ENCODE measurements at regions not wholly inside any gene's neighbourhood (a gene's known extent, or its start where the extent isn't known, plus 50 kb on each side); places are given as distances from the start of the nearest gene placed in this dataset.

DNA sequence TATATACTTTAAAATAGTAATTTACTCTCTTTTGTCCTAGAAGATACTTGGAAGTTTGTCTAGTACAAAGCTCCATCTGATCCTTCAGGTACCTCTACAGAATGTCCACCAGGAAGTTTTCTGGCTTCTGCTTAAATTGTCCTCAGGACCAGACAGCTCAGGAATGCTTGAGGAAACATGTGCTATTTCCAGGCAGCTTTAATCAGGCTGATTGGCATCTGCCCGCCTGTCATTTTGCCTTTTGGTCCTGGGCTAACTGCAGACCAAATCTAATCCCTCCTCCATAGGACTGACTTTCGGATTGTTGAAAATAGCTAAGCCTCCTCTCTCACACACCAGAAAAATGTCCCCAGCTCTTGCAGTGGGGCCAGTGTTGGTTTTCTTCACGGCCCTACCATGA is 113.4 kb upstream of the RGMA start:
- Mint-ChIP-seq H3K4me3 (no peak overlapping the region), H3K4me1 (no peaks in the 10 kb centered on the region), H3K9me3 (peaks cover 7% of the 10 kb centered on the region), H3K27ac (no peak overlapping the region), H3K27me3 (peaks cover 14% of the 10 kb centered on the region), H3K36me3 (peaks cover 2% of the 10 kb centered on the region)

DNA sequence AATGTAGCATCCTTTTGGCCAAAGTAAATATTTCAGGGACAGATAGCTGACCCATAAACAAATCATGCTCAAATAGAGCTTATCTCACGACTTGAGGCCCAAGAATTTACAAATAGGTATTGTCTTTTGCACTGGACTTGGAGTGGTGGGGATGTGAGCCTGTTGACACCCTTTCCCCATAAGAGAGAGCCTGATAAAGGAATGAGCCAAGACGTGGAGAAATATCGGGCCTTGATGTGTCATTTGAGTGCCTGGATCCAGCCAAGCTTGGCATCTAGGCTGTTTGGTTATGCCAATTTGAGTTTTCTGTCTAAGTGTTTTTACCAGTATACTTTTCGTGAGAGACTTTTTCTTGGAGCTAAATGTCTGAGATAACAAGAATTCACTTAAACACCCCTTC is 112.9 kb upstream of the RGMA start:
- H3K9me3 Mint-ChIP-seq, result peaks cover 7% of the 10 kb centered on the region
- peaks cover 11% of the 10 kb centered on the region for H3K27me3 Mint-ChIP-seq
- H3K4me1 Mint-ChIP-seq, result no peaks in the 10 kb centered on the region
- H3K4me3 Mint-ChIP-seq, result no peak overlapping the region
- no peak overlapping the region for H3K27ac Mint-ChIP-seq
- peaks cover 2% of the 10 kb centered on the region for H3K36me3 Mint-ChIP-seq

DNA sequence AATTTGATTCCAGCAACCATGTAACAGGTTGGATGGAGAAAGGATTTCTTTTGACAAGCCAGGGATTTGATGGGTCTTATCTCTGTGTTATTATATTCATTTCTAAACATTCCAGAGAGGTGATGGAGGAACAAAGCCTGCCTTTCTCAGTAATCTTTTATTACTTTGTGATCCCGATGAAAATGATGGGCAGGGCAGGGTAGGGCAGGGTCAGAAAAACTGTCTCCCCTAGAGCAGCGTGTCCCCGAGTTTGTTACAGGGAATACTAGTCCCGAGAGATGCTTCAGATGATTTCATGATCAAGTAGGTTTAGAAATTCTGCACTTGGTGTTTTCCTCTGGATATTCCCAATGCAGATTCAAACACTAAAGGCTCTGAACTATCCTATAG is 111.8 kb upstream of the RGMA start:
- H3K36me3 Mint-ChIP-seq, result peaks cover 2% of the 10 kb centered on the region
- peaks cover 14% of the 10 kb centered on the region for H3K9me3 Mint-ChIP-seq
- peaks cover 15% of the 10 kb centered on the region for H3K27me3 Mint-ChIP-seq
- no peak overlapping the region for H3K27ac Mint-ChIP-seq
- H3K4me3 Mint-ChIP-seq, result no peak overlapping the region
- no peaks in the 10 kb centered on the region for H3K4me1 Mint-ChIP-seq

DNA sequence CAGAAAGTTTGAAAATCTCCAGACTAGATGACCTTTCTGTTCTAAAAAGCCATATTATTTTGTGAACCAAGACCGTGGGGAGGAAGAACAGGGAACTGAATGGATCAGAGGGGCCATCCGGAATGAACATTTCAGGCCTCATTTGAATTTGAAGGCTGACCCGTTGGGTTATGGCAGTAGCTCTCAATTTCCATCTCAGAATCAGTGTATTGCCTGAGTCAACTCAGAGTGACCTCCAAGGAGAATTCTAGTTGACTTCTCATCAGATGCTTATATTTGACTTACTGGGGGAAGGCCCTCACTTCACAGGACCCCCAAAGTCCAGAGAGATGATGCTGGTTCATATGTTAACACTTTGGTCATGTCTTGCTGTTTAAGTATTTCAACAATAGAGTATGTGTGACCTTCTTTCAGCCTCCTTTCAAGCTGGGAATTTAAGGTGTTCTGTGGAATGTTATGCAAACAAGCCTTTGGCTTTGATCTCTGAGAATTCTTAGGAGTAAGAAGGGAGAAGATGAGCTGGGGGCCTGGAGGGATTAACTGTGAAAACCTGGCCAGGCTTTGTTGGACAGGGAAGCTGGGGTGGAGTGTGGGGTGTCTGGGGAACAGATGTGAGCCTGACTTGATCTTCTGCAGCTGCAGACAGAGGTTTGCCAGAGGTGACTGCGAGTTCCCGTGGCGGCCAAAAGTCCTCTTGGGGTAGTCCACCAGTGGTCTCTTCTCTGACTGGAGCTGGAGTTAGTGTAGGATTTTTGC is 111.2 kb upstream of the RGMA start:
- Mint-ChIP-seq H3K9me3 (peaks cover 14% of the 10 kb centered on the region), H3K27me3 (peaks cover 14% of the 10 kb centered on the region), H3K4me1 (no peaks in the 10 kb centered on the region), H3K27ac (no peak overlapping the region), H3K4me3 (no peak overlapping the region), H3K36me3 (peaks cover 2% of the 10 kb centered on the region)

DNA sequence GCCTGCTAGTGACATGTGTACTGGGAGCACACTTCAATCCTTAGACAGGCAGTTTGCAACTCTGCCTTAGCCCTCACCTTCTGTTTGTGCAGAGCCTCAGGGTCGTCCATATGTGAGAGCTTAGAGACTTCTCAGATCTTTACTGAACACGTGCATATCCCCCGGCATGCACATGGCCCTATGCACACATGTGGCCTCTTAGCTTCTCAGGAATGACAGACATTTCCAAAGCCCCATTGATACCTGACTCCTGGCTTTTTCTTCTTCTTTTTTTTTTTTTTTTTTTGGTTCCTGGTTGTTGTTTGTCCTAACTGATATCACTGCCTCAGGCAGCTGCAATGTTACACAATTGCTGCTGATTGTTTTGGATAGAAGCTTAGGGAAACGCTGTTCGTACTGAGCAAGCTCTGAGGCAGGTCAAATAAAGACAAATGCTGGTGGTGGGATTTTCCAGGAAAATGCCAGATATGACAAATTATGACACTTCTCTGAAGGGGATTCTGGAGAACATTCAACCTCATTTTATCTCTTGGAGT is 107.2 kb upstream of the RGMA start:
- Mint-ChIP-seq H3K4me1 (no peaks in the 10 kb centered on the region), H3K9me3 (peaks cover 14% of the 10 kb centered on the region), H3K27ac (no peak overlapping the region), H3K27me3 (peaks cover 15% of the 10 kb centered on the region), H3K4me3 (no peak overlapping the region), H3K36me3 (peaks cover 2% of the 10 kb centered on the region)

DNA sequence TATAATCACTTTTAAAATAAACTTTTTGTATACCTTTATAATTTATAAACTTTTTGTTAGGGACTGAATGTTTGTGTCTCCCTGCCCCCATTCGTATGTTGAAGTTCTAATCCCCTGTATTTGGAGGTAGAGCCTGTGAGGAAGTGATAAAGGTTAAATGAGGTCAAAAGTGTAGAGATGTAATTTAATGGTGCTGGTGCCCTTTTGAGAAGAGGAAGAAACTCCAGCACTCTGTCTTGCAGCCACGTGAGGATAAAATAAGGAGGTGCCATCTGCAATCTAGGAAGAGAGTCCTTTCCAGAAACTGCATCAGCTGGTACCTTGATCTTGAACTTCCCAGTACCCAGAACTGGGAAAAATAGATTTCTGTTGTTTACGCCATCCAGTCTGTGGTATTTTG is 106.1 kb upstream of the RGMA start:
- H3K4me1 Mint-ChIP-seq, result no peaks in the 10 kb centered on the region
- no peak overlapping the region for H3K4me3 Mint-ChIP-seq
- peaks cover 11% of the 10 kb centered on the region for H3K27me3 Mint-ChIP-seq
- peaks cover 14% of the 10 kb centered on the region for H3K9me3 Mint-ChIP-seq
- peaks cover 2% of the 10 kb centered on the region for H3K36me3 Mint-ChIP-seq
- H3K27ac Mint-ChIP-seq, result no peak overlapping the region

DNA sequence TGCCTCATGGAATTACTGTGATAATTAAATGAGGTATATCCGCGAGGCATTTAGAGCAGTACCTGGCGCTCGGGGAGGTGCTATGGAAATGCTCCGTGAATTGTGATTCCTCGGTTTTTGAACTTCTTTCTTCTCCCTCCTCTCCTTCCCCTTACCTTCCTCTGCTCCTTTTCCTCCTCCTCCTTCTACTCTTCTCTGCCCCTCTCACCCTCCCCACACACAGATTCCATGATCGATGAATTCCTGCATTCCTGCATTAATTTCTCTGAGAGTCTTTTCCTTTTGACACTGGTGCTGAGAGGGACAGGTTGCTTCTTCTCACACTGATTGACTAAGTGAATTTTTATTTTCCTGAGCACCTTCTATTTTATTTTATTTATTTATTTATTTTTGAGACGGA is 101.2 kb upstream of the RGMA start:
- Mint-ChIP-seq H3K4me1 (no peaks in the 10 kb centered on the region), H3K36me3 (no peaks in the 10 kb centered on the region), H3K27ac (no peak overlapping the region), H3K4me3 (no peak overlapping the region), H3K27me3 (peaks cover 4% of the 10 kb centered on the region), H3K9me3 (no peaks in the 10 kb centered on the region)

DNA sequence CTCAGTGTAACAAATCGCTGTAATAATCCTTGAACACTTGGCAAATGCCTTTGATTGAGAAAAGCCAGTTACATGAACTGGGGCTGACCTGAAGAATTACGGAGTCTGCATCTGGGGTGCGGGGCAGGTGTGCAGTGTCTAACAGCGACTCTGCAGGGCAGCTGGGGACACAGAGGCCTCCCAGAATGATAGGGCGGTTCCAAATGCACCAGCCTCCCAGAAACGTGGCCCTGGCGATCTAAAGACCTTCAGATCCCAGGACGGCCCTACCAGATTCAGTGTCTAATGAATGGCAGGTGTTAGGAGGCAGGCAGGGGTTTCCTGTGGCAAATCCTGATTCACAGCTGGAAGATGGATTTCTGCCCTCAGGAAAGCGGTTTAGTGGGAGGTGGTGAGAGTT is 100.5 kb upstream of the RGMA start:
- H3K27ac Mint-ChIP-seq, result no peak overlapping the region
- H3K4me3 Mint-ChIP-seq, result no peak overlapping the region
- no peaks in the 10 kb centered on the region for H3K4me1 Mint-ChIP-seq
- H3K9me3 Mint-ChIP-seq, result no peaks in the 10 kb centered on the region
- peaks cover 4% of the 10 kb centered on the region for H3K27me3 Mint-ChIP-seq
- H3K36me3 Mint-ChIP-seq, result no peaks in the 10 kb centered on the region

DNA sequence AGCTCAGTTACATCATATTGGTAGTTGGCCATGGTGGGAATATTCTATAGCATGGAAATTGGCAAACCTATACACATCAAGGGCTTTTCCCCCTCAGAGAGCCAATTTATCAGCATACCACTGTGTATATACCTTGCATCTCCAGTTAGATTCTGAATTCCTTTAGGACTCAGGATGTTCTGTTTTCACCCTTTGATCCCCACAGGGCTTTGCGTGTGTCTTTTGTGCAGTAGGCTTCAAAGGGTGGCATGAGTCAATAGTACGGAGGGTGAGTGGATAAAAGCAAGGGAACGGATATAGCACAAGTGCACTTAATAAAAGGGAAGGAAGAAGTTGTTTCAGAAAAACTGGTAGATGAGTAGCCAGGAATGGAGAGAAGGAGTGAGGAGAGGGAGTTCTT is 99.2 kb upstream of the RGMA start:
- Mint-ChIP-seq H3K27me3 (peaks cover 4% of the 10 kb centered on the region), H3K4me3 (no peak overlapping the region)

DNA sequence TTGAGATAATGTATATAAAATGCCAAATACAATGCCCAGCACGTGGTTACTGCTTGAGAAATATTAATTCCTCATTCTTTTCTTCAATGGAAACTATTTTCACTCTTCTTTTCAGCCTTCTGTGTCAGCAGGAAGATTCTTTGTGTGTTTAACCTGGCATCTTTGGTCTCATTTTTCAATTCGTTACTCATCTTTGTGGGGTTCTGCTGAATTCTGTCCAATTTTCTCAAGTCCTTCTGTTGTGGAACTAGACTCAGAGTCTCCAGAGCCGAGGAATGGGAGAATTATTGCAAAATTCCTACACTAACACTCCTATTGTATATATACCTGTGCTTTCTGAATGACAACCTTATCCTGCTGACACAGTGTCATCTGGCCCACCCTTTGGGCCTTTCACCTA is 96.8 kb upstream of the RGMA start:
- H3K36me3 Mint-ChIP-seq, result no peaks in the 10 kb centered on the region
- H3K4me1 Mint-ChIP-seq, result no peaks in the 10 kb centered on the region
- no peak overlapping the region for H3K4me3 Mint-ChIP-seq
- no peaks in the 10 kb centered on the region for H3K27me3 Mint-ChIP-seq
- no peak overlapping the region for H3K27ac Mint-ChIP-seq
- H3K9me3 Mint-ChIP-seq, result no peaks in the 10 kb centered on the region

More for the DNA sequence above, 99.2 kb upstream of the RGMA start:
- Mint-ChIP-seq H3K36me3 (no peaks in the 10 kb centered on the region), H3K4me1 (no peaks in the 10 kb centered on the region), H3K9me3 (no peaks in the 10 kb centered on the region), H3K27ac (no peak overlapping the region)

DNA sequence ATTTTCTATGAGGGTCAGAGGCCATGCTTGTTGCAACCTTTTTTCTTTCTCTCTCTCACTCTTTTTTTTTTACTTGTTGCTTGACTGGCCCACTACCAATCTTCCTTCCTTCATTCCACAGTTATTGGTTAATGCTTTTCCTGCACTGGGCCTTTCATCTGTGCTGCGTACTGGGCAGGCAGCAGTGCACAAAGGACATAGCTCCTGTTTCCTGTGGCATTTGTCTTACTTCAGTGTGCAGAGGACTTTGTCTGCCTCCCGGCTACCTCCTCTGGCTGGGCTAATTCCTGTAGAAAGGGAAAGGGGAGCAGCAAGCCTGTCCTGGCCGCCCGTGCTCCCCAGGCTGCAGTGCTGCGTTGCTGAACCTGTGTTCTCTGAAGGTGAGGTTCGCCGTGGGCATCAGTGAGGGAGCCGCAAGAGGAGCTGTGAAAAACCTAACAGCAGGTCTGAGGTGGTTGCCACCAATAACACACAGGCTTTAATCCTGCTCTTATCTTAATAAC is 93.7 kb upstream of the RGMA start:
- no peak overlapping the region for H3K4me3 Mint-ChIP-seq
- H3K9me3 Mint-ChIP-seq, result no peaks in the 10 kb centered on the region
- H3K27me3 Mint-ChIP-seq, result peaks cover 1% of the 10 kb centered on the region
- no peaks in the 10 kb centered on the region for H3K36me3 Mint-ChIP-seq
- H3K4me1 Mint-ChIP-seq, result no peaks in the 10 kb centered on the region
- no peak overlapping the region for H3K27ac Mint-ChIP-seq

DNA sequence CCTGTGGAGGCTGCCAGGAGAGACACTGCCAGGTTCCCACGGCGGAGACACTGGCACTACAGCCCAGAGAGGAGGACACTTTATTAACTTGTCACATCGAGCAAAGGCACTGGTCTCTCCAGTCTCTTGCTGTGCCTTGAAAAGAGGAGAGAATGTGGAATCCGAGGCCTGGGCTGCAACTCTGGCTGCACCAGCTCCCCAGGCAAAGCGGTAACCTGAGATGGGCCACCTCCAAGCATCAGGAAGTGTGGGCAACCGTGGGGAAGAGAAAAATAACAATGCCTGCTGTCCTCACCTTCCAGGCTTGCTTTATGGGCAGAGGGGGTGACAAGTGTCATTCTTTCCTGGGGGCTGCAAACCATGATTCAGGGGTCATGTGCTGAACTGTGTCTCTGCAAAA is 91.6 kb upstream of the RGMA start:
- peaks cover 5% of the 10 kb centered on the region for H3K27me3 Mint-ChIP-seq
- H3K4me1 Mint-ChIP-seq, result no peaks in the 10 kb centered on the region
- H3K4me3 Mint-ChIP-seq, result no peak overlapping the region
- peaks cover 1% of the 10 kb centered on the region for H3K36me3 Mint-ChIP-seq
- no peaks in the 10 kb centered on the region for H3K9me3 Mint-ChIP-seq
- no peak overlapping the region for H3K27ac Mint-ChIP-seq

DNA sequence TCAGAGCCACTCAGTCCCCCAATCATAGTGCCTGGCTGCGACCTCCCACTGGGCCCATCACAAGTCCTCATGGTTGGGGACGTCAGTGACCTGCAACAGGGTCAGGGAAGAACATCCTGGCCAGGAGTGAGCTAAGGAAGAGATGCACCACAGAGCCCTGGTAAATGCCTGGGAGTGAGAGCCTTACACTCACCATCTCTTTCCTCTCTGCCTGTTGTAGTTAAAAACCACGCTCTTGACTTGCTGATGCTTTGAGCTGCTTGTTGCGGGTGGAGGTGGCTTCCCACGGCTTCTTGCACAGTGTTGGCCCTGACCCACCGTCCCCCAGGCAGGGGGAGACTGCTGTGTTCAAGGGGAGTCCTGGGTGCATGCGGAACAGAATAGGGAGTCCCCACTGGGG is 91.1 kb upstream of the RGMA start:
- Mint-ChIP-seq H3K4me1 (no peaks in the 10 kb centered on the region), H3K4me3 (no peak overlapping the region), H3K27me3 (peaks cover 11% of the 10 kb centered on the region), H3K36me3 (peaks cover 1% of the 10 kb centered on the region), H3K9me3 (no peaks in the 10 kb centered on the region), H3K27ac (no peak overlapping the region)

DNA sequence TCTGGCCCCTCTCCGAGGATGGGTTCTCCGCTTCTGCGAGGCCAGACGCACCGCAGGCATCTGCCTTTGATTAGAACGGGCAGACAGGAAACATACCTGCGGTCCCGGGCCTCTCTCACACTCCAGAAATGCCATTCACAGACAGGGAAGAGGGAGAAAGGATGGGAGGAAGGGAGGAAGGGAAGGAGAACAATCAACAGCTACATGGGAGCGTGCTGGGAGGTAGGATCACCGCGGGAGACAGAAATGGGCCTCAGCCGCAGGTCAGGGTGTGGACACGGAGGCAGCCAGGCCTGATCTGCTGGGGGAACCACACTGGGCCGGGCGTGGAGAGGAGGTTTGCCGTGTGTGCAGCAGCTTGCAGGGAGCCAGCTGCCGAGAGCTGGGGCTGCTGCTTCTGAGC is 90.7 kb upstream of the RGMA start:
- Mint-ChIP-seq H3K36me3 (peaks cover 1% of the 10 kb centered on the region), H3K27ac (no peak overlapping the region), H3K4me3 (no peak overlapping the region), H3K4me1 (no peaks in the 10 kb centered on the region), H3K27me3 (peaks cover 12% of the 10 kb centered on the region), H3K9me3 (no peaks in the 10 kb centered on the region)

DNA sequence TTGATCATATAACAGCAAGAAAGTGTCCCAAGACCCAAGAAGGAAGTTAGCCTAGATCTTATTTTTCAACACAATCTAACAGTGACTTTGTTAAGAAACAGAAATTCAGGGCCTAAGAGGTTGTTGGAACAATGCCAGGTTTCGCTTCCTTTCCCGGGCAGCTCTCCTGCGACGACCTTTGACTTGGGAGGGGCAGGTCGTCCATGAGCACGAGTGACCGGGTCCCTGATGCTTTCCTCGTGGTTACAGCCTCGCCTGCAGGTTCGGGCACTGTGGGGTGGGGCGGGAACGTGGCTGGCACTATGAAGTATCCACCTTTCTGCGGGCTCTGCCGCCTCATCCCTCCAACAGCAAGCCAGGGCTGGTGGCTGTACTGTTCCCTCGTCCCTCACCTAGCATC is 90.1 kb upstream of the RGMA start:
- Mint-ChIP-seq H3K4me3 (no peak overlapping the region), H3K9me3 (no peaks in the 10 kb centered on the region), H3K27ac (no peak overlapping the region), H3K27me3 (peaks cover 12% of the 10 kb centered on the region), H3K4me1 (no peaks in the 10 kb centered on the region), H3K36me3 (peaks cover 1% of the 10 kb centered on the region)

DNA sequence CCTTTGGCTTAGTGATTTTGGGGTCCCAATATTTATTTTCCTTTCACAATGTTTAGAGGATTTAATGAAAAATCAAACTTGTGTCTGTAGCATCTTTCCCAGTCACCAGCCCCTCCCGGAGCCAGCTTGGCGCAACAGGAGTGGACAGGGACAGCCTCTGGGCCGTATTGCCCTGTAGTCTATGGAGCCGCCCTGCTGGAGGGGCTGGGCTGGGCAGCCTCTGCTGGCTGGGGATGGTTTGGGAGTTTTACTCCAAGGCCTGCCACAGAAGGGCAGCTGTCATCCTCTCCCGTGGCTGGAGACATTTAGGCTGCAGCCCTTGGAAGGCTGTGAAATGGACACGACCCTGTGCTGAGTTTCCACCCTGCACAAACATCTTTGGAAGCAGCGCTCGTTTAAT is 89.4 kb upstream of the RGMA start:
- Mint-ChIP-seq H3K4me1 (no peaks in the 10 kb centered on the region), H3K27ac (no peak overlapping the region), H3K9me3 (no peaks in the 10 kb centered on the region), H3K27me3 (peaks cover 12% of the 10 kb centered on the region), H3K4me3 (no peak overlapping the region), H3K36me3 (peaks cover 1% of the 10 kb centered on the region)

DNA sequence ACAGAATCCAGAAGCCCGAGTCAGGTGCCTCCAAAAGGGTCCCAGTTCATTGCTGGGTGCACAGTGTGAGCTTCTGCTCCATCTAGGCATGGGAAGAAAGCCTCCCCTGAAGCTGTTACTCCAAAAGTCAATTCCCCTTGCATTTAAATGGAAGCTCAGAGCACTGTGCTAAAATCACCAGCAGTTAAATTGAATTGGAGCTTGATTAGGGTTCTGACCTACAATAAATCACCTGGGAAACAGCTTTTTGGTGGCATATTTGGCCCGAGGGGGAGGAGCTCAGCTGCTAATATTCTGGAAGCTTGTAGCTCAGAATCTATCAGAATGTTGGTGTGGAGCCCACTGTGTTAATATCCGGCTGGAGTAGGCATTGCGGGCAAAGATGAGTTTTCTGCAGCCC is 87.1 kb upstream of the RGMA start:
- Mint-ChIP-seq H3K9me3 (no peaks in the 10 kb centered on the region), H3K4me3 (no peak overlapping the region), H3K27me3 (peaks cover 18% of the 10 kb centered on the region), H3K27ac (no peak overlapping the region), H3K4me1 (no peaks in the 10 kb centered on the region), H3K36me3 (peaks cover 1% of the 10 kb centered on the region)
